MM.1S (cell line): ENCODE measurements at regions not wholly inside any gene's neighbourhood (a gene's known extent, or its start where the extent isn't known, plus 50 kb on each side); places are given as distances from the start of the nearest gene placed in this dataset.

ENCODE experiments used
- DNase-seq: peaks from one replicate; pipeline ENCODE4 v3.0.0-alpha.2; 2015
- H2AFZ ChIP-seq: fragments of 300-600 bp; sonication (generic); 2 replicates; pipeline ENCODE4 v1.6.0; 2016; ENCODE audit warnings: antibody characterized with exemption, low read length
- H3F3A ChIP-seq: fragments of 300-600 bp; sonication (generic); 2 replicates; pipeline ENCODE4 v1.6.1; 2016; ENCODE audit warnings: mild to moderate bottlenecking, antibody characterized with exemption, low read length, moderate library complexity, mixed read lengths; ENCODE audit not compliant: insufficient read depth
- H3K27ac ChIP-seq: fragments of 300-600 bp; sonication (generic); 2 replicates; pipeline ENCODE4 v1.5.1; 2016; ENCODE audit warnings: mild to moderate bottlenecking, low read length
- H3K27me3 ChIP-seq: fragments of 300-600 bp; sonication (generic); replicated peaks from 2 replicates; pipeline ENCODE4 v1.6.0; 2016; ENCODE audit warnings: low read length; ENCODE audit not compliant: insufficient read depth
- H3K36me3 ChIP-seq: fragments of 300-600 bp; sonication (generic); replicated peaks from 2 replicates; pipeline ENCODE4 v1.6.1; 2016; ENCODE audit warnings: mild to moderate bottlenecking, low read length, mixed read lengths; ENCODE audit not compliant: insufficient read depth
- H3K4me1 ChIP-seq: fragments of 300-600 bp; sonication (generic); 2 replicates; pipeline ENCODE4 v1.6.1; 2016; ENCODE audit warnings: low read length, mixed read lengths
- H3K4me2 ChIP-seq: fragments of 300-600 bp; sonication (generic); 2 replicates; pipeline ENCODE4 v1.6.0; 2016; ENCODE audit warnings: low read depth, low read length
- H3K4me3 ChIP-seq: fragments of 300-600 bp; sonication (generic); 2 replicates; pipeline ENCODE4 v1.5.1; 2016; ENCODE audit warnings: low read length, mixed read lengths
- H3K79me2 ChIP-seq: fragments of 300-600 bp; sonication (generic); 2 replicates; pipeline ENCODE4 v1.6.1; 2016; ENCODE audit warnings: mixed run types, low read length, mixed read lengths
- H3K9ac ChIP-seq: fragments of 300-600 bp; sonication (generic); 2 replicates; pipeline ENCODE4 v1.6.1; 2016; ENCODE audit warnings: low read length, mixed read lengths
- H3K9me2 ChIP-seq: fragments of 300-600 bp; sonication (generic); replicated peaks from 2 replicates; pipeline ENCODE4 v1.6.1; 2016; ENCODE audit warnings: mild to moderate bottlenecking, low read length, mixed read lengths; ENCODE audit not compliant: insufficient read depth
- H3K9me3 ChIP-seq: fragments of 300-600 bp; sonication (generic); replicated peaks from 2 replicates; pipeline ENCODE4 v1.6.1; 2016; ENCODE audit warnings: mild to moderate bottlenecking, low read length, mixed read lengths; ENCODE audit not compliant: insufficient read depth
- H4K20me1 ChIP-seq: fragments of 300-600 bp; sonication (generic); 2 replicates; pipeline ENCODE4 v1.6.1; 2016; ENCODE audit warnings: mild to moderate bottlenecking, low read length, moderate library complexity, mixed read lengths; ENCODE audit not compliant: insufficient read depth
- EZH2 ChIP-seq: fragments of 300-600 bp; sonication (generic); optimal IDR thresholded peaks from 2 replicates; pipeline ENCODE3; 2017; ENCODE audit warnings: low read depth, mild to moderate bottlenecking, antibody characterized with exemption, low read length, mixed read lengths
- EZH2phosphoT487 ChIP-seq: fragments of 300-600 bp; sonication (generic); IDR thresholded peaks from 2 replicates; pipeline ENCODE4 v1.6.1; 2018; ENCODE audit warnings: antibody characterized with exemption, low read length
- TF ChIP-seq, protein P1 (sequence below): fragments of 300-600 bp; sonication (generic); IDR thresholded peaks from 2 replicates; pipeline ENCODE4 v1.5.1; 2016; ENCODE audit warnings: antibody characterized with exemption, low read length, mixed read lengths

DNA sequence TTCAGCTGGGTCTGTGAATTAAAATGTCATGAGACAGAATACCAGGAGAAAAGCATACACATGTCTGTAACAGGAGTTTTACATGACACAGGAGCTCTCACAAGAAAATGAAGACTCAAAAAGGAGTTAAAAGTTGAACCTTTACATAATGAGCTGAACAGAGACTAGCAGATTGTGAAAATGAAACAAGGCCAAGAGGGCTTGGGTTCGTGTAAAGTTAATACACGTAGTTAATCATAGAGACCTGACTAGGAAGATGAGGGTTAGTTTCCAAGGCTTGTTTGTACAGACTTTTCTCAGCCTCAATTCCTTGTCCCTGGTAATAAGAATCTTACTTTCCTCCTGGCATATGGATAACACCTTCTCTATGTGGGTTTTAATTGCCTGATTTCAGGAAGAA is 1294.0 kb downstream of the MAT2B start:
- Histone ChIP-seq H3F3A (no peaks in the 10 kb centered on the region), H3K27me3 (no peaks in the 10 kb centered on the region), H3K79me2 (no peaks in the 10 kb centered on the region), H3K4me2 (peak overlapping the region; percentile 50; the same call in 1 of the 2 replicates), H3K27ac (no peak overlapping the region), H3K4me3 (peak overlapping the region; percentile 15; the same call in 1 of the 2 replicates), H3K9me2 (no peaks in the 10 kb centered on the region), H3K9ac (peak overlapping the region; percentile 16; the same call in 1 of the 2 replicates), H3K9me3 (no peaks in the 10 kb centered on the region), H3K4me1 (no peaks in the 10 kb centered on the region), H4K20me1 (no peaks in the 10 kb centered on the region), H2AFZ (peak overlapping the region; percentile 36), H3K36me3 (no peaks in the 10 kb centered on the region)
- peak; percentile 48 for DNase-seq
- no peak for TF ChIP-seq EZH2phosphoT487
- TF ChIP-seq EZH2: no peak
- TF ChIP-seq, protein P1, sequence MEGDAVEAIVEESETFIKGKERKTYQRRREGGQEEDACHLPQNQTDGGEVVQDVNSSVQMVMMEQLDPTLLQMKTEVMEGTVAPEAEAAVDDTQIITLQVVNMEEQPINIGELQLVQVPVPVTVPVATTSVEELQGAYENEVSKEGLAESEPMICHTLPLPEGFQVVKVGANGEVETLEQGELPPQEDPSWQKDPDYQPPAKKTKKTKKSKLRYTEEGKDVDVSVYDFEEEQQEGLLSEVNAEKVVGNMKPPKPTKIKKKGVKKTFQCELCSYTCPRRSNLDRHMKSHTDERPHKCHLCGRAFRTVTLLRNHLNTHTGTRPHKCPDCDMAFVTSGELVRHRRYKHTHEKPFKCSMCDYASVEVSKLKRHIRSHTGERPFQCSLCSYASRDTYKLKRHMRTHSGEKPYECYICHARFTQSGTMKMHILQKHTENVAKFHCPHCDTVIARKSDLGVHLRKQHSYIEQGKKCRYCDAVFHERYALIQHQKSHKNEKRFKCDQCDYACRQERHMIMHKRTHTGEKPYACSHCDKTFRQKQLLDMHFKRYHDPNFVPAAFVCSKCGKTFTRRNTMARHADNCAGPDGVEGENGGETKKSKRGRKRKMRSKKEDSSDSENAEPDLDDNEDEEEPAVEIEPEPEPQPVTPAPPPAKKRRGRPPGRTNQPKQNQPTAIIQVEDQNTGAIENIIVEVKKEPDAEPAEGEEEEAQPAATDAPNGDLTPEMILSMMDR: no peak

DNA sequence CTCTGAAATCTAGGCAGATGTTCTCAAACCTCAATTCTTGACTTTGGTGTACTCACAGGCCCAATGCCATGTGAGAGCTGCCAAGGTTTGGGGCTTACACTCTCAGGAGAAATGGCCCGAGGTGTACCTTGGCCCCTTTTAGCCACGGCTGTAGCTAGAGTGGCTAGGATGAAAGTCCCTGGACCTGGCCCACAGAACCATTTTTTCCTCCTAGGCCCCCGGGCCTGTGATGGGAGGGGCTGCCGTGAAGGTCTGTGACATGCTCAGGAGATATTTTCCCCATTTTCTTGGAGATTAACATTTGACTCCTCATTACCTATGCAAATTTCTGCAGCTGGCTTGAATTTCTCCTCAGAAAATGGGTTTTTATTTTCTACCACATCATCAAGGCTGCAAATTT is 1296.5 kb downstream of the MAT2B start:
- Histone ChIP-seq H3K36me3 (no peaks in the 10 kb centered on the region), H2AFZ (no peak overlapping the region), H3K9me3 (no peaks in the 10 kb centered on the region), H3K4me3 (no peak overlapping the region), H3F3A (no peaks in the 10 kb centered on the region), H3K9ac (no peak overlapping the region), H3K4me2 (no peak overlapping the region), H4K20me1 (no peaks in the 10 kb centered on the region), H3K27ac (no peak overlapping the region), H3K27me3 (no peaks in the 10 kb centered on the region), H3K79me2 (no peaks in the 10 kb centered on the region), H3K4me1 (no peaks in the 10 kb centered on the region), H3K9me2 (no peaks in the 10 kb centered on the region)
- DNase-seq: no peak
- TF ChIP-seq EZH2phosphoT487: no peak
- TF ChIP-seq EZH2: no peak
- TF ChIP-seq, protein P1: no peak

DNA sequence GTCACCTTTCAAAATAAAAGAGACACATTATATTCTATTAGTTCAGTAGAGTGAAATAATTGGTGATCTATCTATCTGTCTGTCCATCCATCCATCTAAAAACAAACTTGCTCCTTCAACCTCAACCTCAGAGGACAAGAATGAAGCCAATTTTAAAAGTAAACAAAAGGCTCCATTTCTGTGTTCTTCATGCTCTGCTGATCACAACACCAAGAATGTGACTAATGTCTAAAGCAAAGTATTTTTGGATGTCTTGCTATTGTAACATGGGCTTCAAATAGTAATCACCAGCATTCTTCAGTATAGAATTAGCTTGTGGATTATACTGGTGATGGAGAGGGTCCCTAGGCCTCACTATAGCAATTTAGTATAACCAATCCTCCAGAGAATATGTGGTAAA is 1304.4 kb downstream of the MAT2B start:
- H3F3A ChIP-seq: no peaks in the 10 kb centered on the region
- no peaks in the 10 kb centered on the region for H4K20me1 ChIP-seq
- no peak overlapping the region for H2AFZ ChIP-seq
- no peak overlapping the region for H3K4me2 ChIP-seq
- H3K4me1 ChIP-seq: no peaks in the 10 kb centered on the region
- H3K27ac ChIP-seq: no peak overlapping the region
- H3K79me2 ChIP-seq: no peaks in the 10 kb centered on the region
- TF ChIP-seq, protein P1: no peak
- TF ChIP-seq EZH2 (no peak), EZH2phosphoT487 (no peak)
- H3K9me3 ChIP-seq: no peaks in the 10 kb centered on the region
- H3K4me3 ChIP-seq: no peak overlapping the region
- no peak for DNase-seq
- H3K27me3 ChIP-seq: no peaks in the 10 kb centered on the region
- H3K9me2 ChIP-seq: no peaks in the 10 kb centered on the region
- no peak overlapping the region for H3K9ac ChIP-seq
- H3K36me3 ChIP-seq: no peaks in the 10 kb centered on the region
